ENCODE measurements at regions not wholly inside any gene's neighbourhood (a gene's known extent, or its start where the extent isn't known, plus 50 kb on each side); places are given as distances from the start of the nearest gene placed in this dataset.

DNA sequence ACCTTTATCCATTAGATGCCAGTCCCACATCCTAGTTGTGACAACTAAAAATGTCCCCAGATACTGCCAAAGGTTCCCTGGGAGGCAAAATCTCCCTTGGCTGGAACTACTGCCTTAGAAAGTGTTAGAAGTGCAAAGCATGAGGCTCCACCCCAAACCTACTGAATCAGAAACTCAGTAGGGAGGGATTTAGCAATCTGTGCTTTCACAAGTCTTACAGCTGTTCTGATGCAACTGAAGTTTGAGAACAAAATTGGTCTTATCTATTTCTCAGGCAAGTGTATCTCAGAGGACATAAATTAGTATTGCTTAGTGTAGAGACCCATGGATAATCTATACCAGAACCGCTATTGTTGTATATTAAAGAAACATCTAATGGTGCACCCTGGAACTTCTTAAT, 70.2 kb downstream of the CLDN1 start:
- no peak for DNase-seq

DNA sequence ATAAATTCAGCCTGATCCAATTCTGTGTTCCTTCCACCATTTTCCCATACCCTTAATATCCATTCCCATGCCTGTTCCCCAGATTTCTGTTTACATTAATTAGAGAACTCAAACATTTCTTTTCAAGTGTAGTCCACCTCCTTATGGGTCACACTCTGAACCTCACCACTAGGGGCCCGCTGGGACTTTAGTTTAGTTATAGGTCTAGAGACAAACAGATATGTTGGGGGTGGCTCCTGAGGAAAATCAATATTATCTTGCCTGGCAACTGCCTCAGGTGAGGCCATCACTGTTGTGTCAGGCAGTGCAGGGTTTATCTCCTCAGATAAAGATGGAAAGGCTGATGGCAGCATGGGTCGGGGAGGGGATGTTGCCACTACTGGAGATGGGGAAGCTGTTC, 72.8 kb downstream of the CLDN1 start:
- DNase-seq = no peak

DNA sequence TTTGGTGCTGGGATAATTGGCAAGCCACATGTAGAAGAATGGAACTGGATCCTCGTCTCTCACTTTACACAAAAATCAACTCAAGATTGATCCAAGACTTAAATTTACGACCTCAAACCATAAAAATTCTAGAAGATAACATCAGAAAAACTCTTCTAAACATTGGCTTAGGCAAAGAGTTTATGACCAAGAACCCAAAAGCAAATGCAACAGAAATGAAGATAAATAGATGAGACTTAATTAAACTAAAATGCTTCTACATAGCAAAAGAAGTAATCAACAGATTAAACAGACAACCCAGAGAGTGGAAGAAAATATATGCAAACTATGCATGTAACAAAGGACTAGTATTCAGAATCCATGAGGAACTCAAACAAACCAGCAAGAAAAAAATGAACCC, 80.1 kb downstream of the CLDN1 start:
- DNase-seq = no peak

- DNase-seq = no peak
Observed at GRCh38 chr3:190239325-190239724, 82.9 kb downstream of the CLDN1 start.

DNA sequence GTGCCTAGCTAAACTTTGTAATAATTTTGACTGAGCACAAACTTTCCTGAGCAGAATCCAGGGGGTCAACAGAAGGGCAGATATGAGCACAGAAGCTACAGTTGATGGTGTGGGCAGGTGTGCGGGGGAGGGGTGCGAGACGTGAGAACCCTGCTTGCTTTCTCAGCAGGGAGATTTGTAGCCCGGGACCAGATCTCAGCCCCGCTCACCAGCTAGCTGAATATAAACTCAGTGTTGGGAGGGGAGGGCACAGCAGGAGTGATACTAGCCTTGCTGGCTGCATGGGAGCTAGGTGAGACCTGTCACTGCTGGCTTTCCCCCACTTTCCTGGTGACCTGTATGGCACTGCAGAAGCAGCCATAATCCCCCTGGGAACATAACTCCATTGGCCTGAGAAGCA, 83.4 kb downstream of the CLDN1 start:
- no peak for DNase-seq

DNA sequence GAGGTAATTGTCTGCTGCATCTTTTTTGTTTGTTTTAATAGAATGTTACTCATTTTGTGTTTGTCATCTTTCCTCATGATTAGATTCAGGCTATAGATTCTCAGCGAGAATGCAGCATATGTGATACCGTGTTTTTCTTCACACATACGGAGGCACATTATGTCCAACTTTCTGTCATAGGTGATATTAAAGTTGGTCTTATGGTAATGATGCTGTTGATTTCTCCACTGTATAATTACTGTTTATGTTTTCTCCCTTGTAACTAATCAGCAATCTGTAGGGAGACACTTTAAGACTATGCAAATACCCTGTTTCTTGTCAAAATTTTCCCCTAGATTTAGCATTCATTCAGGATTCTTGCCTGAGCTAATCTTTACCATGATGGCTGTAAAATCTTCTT, 87.6 kb downstream of the CLDN1 start:
- DNase-seq = no peak

DNA sequence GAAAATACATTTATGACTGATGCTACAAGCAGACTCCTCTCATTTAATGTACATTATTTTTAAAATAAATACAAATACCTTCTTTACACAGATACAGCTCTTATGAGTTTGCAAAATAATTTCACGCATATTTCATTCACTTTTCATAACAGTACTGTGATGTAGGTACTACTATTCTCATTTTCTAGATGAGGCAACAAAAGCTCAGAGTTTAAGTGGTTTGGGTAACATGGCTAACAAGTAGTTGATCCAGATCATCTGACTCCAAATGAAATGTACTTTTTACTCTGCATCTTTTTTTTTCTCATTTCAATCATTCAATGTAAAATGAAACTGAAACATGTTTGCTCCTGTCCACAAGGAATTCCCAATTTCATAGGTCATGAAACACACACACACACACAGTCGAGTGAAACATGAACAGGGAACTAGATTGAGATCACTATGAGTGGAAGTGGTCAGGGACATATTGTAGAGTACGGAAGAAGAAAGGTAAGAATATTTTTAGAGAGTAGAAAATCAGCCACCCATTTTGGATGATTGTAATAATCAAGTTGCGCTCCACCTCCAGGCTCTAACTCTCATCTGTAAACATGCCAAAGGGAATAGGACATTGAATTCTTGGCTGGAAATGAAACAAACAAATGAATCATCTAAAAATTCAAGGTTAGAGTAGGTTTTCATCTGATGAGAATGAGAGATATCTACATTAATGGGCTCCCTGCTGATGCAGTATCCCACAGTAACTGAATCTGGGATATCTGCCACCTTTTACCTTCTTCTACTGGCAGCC, 92.4 kb downstream of the CLDN1 start:
- no peak for DNase-seq

DNA sequence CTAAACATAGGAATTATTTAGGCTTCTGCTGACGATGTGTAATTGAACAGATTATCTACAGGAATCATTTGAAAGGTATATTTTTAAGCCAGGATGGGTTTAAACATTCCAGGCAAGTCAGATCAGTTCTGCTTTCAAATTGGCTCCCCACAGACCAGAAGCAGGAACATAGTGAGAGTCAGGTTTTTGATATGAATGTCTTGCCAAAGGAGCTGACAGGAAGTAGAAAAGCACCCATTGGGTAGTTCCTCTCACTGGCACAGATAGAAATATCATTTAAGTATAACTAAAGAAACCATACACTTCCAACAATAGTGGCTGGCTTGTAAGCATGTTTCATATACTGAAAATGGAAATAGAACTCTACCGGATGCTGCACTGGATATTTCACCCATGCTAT, 95.2 kb downstream of the CLDN1 start:
- no peak for DNase-seq

DNA sequence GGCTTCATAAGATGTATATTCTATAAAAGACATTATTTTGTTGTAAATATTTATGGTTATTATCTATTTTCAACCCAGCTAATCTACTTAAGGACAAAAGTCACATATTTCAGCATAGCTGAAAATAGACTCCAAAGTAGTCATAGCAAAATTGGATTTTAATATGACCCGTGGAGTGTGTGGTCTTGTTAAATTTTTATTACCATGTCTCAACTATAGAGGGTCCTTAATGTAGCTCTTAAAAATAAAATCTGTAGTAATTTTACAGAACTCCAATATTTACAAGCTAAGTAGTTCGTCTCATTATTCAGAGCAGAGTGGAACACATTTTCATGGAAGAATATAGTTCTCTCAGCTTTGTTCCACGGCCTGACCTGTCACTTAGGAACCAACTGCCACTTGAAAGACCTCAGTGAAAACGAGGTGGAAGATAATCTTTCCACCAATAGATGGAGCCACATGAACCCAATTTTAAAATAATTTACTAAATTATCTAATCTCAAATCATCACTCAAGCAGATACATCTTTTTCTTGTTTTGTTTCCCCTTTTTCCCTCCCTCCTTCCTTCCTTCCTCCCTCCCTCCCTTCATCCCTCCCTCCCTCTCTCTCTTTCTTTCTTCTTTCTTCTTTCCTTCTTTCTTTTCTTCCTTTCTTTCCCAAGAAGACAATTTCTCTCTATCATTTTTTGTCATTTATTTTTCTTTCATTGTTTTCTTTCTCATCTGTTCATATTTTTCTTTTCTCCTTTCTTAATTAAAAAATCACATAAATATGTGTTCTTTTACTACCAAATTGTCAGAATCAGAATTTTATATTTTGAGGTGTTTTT, 97.2 kb downstream of the CLDN1 start:
- peak; percentile 4 to 32 for DNase-seq

DNA sequence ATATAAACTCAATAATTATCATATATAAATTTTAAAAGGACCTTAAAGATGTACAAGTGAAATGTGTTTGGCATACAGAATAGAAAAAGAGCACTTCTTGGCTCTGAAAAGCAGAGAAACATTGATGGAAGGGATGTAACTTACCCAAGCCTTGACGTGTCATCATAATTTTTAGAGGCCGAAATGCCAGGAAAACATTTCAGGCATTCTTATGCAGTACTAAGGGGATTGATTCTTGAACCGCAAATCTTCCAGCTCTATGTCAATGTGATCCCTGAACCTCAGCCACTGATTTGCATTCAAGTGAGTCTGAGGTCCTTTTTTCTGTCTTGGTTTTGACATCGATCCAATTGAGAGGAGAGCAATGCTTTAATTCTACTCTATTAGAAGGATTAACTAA, 97.8 kb downstream of the CLDN1 start:
- DNase-seq = no peak

DNA sequence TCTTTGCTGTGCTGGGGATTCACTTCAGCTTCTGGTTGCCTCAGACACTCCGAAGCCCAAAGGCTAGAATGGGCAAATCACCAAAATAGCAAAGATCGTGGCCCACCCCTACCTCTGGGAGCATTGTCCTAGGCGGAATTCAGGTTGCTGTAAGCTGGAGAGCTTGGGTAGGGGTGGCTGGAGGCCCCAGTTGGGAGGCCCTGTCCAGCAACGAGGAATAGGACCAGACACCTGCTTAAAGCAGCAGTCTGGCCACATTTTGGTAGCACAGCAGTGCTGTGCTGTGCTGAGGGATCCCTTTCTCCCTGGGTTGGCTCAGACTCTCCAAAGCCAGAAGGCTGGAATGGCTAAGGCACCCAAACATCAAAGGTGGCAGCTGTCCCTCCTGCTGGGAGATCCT, 99.3 kb downstream of the CLDN1 start:
- no peak for DNase-seq

- no peak for DNase-seq
Observed at GRCh38 chr3:190222360-190222759, 99.9 kb downstream of the CLDN1 start.

DNA sequence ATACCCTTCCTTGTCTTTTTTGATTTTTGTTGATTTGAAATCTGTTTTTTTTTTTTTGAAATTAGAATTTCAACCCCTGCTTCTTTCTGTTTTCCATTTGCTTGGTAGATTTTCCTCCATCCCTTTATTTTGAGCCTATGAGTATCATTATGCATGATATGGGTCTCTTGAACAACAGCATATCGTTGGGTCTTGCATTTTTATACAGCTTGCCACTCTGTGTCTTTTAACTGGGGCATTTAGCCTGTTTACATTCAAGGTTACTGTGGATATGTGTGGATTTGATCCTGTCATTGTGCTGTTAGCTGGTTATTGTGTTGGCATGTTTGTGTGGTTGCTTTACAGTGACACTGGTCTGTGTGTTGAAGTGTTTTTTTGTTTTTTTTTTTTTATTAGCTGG, 99.7 kb upstream of the P3H2 start:
- no peak for DNase-seq

DNA sequence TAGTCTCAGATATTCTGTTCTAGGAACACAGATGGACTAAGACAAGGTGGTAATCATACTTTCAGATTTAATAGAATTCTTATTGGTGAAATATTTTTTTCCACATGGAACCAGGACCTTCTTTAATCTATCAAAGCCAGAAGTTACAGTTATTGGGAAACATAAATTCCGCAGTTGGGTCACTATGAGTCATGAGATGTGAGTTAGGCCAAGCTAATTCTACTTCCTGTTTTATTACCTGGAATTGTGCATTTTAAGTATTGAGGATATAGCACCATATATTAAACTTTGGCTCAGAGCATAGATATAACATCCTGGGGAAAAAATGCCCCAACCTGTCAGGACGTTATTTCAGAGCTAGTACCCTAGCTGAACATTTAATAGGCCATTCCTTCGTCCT, 96.4 kb upstream of the P3H2 start:
- no peak for DNase-seq

- no peak for DNase-seq
Observed at GRCh38 chr3:190213727-190214126, 93.0 kb upstream of the P3H2 start.

DNA sequence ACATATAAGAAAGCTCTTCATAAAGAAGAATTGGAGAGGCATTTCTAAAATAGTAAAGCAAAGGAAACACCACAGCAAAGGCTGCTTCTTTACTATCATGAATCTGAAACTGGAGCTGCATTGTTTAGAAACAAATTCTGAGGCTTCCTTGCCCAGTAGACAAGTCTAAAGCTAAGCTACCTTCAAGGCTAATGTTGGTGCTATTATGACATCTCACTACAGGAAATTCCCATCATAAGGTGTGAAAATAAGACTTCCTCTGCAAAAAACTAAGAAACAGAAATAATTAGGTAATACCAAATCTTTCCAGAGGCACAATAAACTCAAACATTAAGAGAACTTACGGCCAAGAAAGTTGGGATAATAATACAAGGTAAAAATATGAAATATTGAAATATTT, 89.9 kb upstream of the P3H2 start:
- no peak for DNase-seq

GRCh38 chr3:190209533-190209932, 88.8 kb upstream of the P3H2 start:
- DNase-seq = no peak

- DNase-seq = no peak
Observed at GRCh38 chr3:190208196-190208595, 87.5 kb upstream of the P3H2 start.

- DNase-seq = no peak
Observed at GRCh38 chr3:190205739-190206138, 85.0 kb upstream of the P3H2 start.

GRCh38 chr3:190204200-190204599, 83.5 kb upstream of the P3H2 start:
- no peak for DNase-seq

GRCh38 chr3:190197346-190197763, 76.7 kb upstream of the P3H2 start:
- DNase-seq = no peak

DNA sequence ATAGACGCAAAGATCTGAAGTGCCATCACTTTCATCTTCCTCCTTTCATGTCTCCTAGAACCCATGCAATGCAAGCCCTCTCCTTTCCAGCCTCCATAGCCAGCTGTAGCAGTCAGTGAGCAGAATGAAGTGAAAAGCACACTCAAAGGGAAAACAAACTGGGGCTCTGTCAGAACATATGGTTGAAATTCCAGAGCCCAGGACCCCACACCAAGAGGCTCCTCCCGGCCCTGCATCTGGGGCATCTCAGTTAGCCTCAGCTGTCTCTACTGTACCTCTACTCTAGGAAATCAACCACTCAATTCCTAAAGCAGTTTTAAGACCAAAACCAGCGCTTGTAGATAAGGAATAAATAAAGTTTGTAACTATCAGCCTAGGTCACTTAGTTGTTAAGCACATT, 73.8 kb upstream of the P3H2 start:
- DNase-seq = no peak

DNA sequence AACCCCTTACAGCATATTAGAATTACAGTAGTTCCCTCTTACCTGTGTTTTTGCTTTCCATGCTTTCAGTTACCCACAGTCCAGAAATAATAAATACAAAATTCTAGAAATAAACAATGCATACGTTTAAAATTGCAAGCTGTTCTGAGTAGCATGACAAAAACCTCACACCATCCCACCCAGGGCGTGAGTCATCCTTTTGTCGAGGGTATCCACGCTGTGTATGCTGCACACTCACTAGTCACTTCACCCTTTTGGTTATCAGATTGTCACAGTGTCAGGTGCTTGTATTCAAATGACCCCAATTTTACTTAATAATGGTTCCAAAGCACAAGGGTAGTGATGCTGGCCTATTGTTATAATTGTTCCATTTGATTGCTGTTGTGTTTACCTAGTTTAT, 72.5 kb upstream of the P3H2 start:
- DNase-seq = no peak

DNA sequence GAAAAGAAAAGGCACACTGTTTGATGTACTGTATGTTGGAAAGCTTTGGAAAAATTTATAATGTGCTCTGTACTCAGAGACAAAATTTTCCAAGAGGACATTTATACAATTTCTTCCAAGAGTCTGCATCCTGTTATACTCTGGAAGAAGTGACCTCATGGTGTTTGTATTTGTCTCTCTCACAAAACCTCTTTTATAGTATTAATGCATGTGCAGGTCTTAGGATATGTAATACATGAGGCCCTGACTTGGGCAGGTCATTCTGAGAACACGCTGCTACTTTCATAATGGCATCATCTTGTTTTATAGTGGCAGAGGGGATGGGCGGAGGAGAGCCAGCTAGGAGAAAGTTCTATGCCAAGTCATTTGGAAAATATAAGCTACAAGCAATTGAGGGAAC, 72.0 kb upstream of the P3H2 start:
- no peak for DNase-seq

GRCh38 chr3:190192087-190192486, 71.4 kb upstream of the P3H2 start:
- no peak for DNase-seq

All from SHP77 (cell line).